HEK293T (cell line): ENCODE measurements at regions not wholly inside any gene's neighbourhood (a gene's known extent, or its start where the extent isn't known, plus 50 kb on each side); places are given as distances from the start of the nearest gene placed in this dataset.

Source experiments
- CTCF ChIA-PET: fragments of 350-600 bp; formaldehyde crosslinking; extraction: SDS; loops from one replicate; lab custom pipeline; 2021; ENCODE audit warnings: antibody characterized with exemption, inconsistent platforms; lab: Yijun Ruan, JAX
- POLR2A ChIA-PET: fragments of 350-600 bp; formaldehyde crosslinking; extraction: SDS; loops from one replicate; lab custom pipeline; 2020; ENCODE audit warnings: antibody characterized with exemption, inconsistent platforms; lab: Yijun Ruan, JAX
- DNase-seq: peaks from one replicate; pipeline ENCODE4 v3.0.0; 2012; ENCODE audit warnings: mixed read lengths; ENCODE audit errors: extremely low spot score
- ARNT ChIP-seq: fragments of 450-650 bp; IDR thresholded peaks from 2 replicates; pipeline ENCODE4 v1.6.1; 2017; ENCODE audit warnings: mild to moderate bottlenecking
- BHLHE40 ChIP-seq: fragments of 450-650 bp; IDR thresholded peaks from 2 replicates; pipeline ENCODE4 v1.6.1; 2016; ENCODE audit warnings: mild to moderate bottlenecking, moderate library complexity, borderline replicate concordance
- CTBP1 ChIP-seq: fragments of 450-650 bp; IDR thresholded peaks from 2 replicates; pipeline ENCODE4 v1.6.1; 2016; ENCODE audit warnings: borderline replicate concordance
- ELF4 ChIP-seq: fragments of 450-650 bp; IDR thresholded peaks from 2 replicates; pipeline ENCODE4 v1.6.1; 2017; ENCODE audit warnings: antibody characterized with exemption
- FOXA1 ChIP-seq: fragments of 450-650 bp; IDR thresholded peaks from 2 replicates; pipeline ENCODE4 v1.6.1; 2016; ENCODE audit warnings: mild to moderate bottlenecking
- FOXK2 ChIP-seq: fragments of 450-650 bp; IDR thresholded peaks from 2 replicates; pipeline ENCODE4 v1.6.1; 2016; ENCODE audit warnings: mild to moderate bottlenecking
- FOXM1 ChIP-seq: fragments of 450-650 bp; IDR thresholded peaks from 2 replicates; pipeline ENCODE4 v1.6.1; 2017; ENCODE audit warnings: mild to moderate bottlenecking, borderline replicate concordance
- HDGF ChIP-seq: fragments of 450-650 bp; IDR thresholded peaks from 2 replicates; pipeline ENCODE4 v1.6.1; 2017; ENCODE audit warnings: antibody characterized with exemption, borderline replicate concordance
- L3MBTL2 ChIP-seq: fragments of 450-650 bp; conservative IDR thresholded peaks from 2 replicates; pipeline ENCODE4 v1.6.1; 2016; ENCODE audit warnings: mild to moderate bottlenecking
- LEF1 ChIP-seq: fragments of 450-650 bp; IDR thresholded peaks from 2 replicates; pipeline ENCODE4 v1.6.1; 2017; ENCODE audit warnings: mild to moderate bottlenecking, borderline replicate concordance
- NFRKB ChIP-seq: fragments of 450-650 bp; IDR thresholded peaks from 2 replicates; pipeline ENCODE4 v1.6.1; 2016; ENCODE audit warnings: mild to moderate bottlenecking, moderate library complexity
- SP1 ChIP-seq: fragments of 450-650 bp; IDR thresholded peaks from 2 replicates; pipeline ENCODE4 v1.6.1; 2017
- SUZ12 ChIP-seq: fragments of 450-650 bp; IDR thresholded peaks from 2 replicates; pipeline ENCODE4 v1.6.1; 2016; ENCODE audit warnings: mild to moderate bottlenecking
- TARDBP ChIP-seq: fragments of 450-650 bp; IDR thresholded peaks from 2 replicates; pipeline ENCODE4 v1.6.1; 2016
- ZNF384 ChIP-seq: fragments of 450-650 bp; IDR thresholded peaks from 2 replicates; pipeline ENCODE4 v1.6.1; 2016
- TF ChIP-seq, protein P1 (sequence below): fragments of 450-650 bp; IDR thresholded peaks from 2 replicates; pipeline ENCODE4 v1.6.1; 2016

- DNase-seq: no peak
- CTCF ChIA-PET: no interaction called here
- POLR2A ChIA-PET: no interaction called here
- TF ChIP-seq TARDBP (no peak), SUZ12 (no peak), LEF1 (no peak), SP1 (no peak), ELF4 (no peak), L3MBTL2 (no peak)
Measured at GRCh38 chr18:60445341-60445740, 72.8 kb upstream of the MC4R start.

DNA sequence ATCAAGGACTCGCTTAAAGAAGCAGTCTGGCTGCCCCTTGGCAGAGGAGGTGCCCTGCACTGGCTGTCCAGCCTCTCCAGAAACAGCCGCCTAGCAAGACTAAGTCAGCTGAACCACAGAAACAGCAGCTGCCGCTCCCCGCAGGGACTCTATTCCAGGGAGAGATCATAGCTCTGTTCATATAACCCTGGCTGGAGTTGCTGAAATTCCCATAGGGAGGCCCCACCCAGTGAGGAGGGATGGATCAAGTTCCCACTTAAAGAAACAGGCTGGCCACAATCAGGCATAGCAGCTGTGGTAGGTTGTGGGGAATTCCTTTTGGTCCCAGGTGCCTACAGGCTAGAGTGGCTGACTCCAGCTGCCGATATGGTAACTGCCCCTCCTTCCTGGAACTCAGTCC, 74.2 kb upstream of the MC4R start:
- TF ChIP-seq NFRKB: no peak
- no peak for TF ChIP-seq FOXA1
- TF ChIP-seq CTBP1: no peak
- TF ChIP-seq BHLHE40: no peak
- TF ChIP-seq ARNT: no peak
- TF ChIP-seq, protein P1, sequence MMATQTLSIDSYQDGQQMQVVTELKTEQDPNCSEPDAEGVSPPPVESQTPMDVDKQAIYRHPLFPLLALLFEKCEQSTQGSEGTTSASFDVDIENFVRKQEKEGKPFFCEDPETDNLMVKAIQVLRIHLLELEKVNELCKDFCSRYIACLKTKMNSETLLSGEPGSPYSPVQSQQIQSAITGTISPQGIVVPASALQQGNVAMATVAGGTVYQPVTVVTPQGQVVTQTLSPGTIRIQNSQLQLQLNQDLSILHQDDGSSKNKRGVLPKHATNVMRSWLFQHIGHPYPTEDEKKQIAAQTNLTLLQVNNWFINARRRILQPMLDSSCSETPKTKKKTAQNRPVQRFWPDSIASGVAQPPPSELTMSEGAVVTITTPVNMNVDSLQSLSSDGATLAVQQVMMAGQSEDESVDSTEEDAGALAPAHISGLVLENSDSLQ: no peak
- TF ChIP-seq FOXM1: no peak
- TF ChIP-seq HDGF: no peak
- TF ChIP-seq ZNF384: no peak
- no peak for TF ChIP-seq SUZ12
- no peak for TF ChIP-seq LEF1
- TF ChIP-seq L3MBTL2: no peak
- TF ChIP-seq TARDBP: no peak
- TF ChIP-seq ELF4: no peak
- no peak for TF ChIP-seq FOXK2
- no peak for TF ChIP-seq SP1
- DNase-seq: no peak
- CTCF ChIA-PET: no interaction called here
- POLR2A ChIA-PET: no interaction called here

- no peak for DNase-seq
- POLR2A ChIA-PET: interaction anchor here (0.7 kb wide), 1 partner anchor 37 kb away, joined by 3 read pairs; no protein-coding TSS in a partner anchor
- no peak for TF ChIP-seq ARNT
- TF ChIP-seq NFRKB: no peak
- TF ChIP-seq FOXM1: no peak
- no peak for TF ChIP-seq ZNF384
- no peak for TF ChIP-seq FOXA1
- TF ChIP-seq TARDBP: no peak
- TF ChIP-seq, protein P1: no peak
- no peak for TF ChIP-seq LEF1
- no peak for TF ChIP-seq HDGF
- CTCF ChIA-PET: no interaction called here
Measured at GRCh38 chr18:60448487-60449267, 76.1 kb upstream of the MC4R start.

GRCh38 chr18:60452421-60452820, 79.8 kb upstream of the MC4R start:
- POLR2A ChIA-PET: no interaction called here
- no peak for DNase-seq
- CTCF ChIA-PET: no interaction called here
- no peak for TF ChIP-seq TARDBP
- TF ChIP-seq HDGF: no peak

GRCh38 chr18:60466677-60467076, 94.1 kb upstream of the MC4R start:
- POLR2A ChIA-PET: no interaction called here
- TF ChIP-seq LEF1: no peak
- TF ChIP-seq SP1: no peak
- TF ChIP-seq FOXA1: no peak
- TF ChIP-seq, protein P1: no peak
- no peak for TF ChIP-seq ELF4
- no peak for TF ChIP-seq NFRKB
- no peak for TF ChIP-seq FOXM1
- CTCF ChIA-PET: no interaction called here
- DNase-seq: no peak

GRCh38 chr18:60469387-60470100, 97.0 kb upstream of the MC4R start:
- no peak for DNase-seq
- ChIA-PET POLR2A (no interaction called here), CTCF (no interaction called here)
- TF ChIP-seq ARNT: no peak
- no peak for TF ChIP-seq NFRKB
- no peak for TF ChIP-seq TARDBP
- TF ChIP-seq L3MBTL2: no peak
